ENCODE measurements at regions not wholly inside any gene's neighbourhood (a gene's known extent, or its start where the extent isn't known, plus 50 kb on each side); places are given as distances from the start of the nearest gene placed in this dataset.

DNA sequence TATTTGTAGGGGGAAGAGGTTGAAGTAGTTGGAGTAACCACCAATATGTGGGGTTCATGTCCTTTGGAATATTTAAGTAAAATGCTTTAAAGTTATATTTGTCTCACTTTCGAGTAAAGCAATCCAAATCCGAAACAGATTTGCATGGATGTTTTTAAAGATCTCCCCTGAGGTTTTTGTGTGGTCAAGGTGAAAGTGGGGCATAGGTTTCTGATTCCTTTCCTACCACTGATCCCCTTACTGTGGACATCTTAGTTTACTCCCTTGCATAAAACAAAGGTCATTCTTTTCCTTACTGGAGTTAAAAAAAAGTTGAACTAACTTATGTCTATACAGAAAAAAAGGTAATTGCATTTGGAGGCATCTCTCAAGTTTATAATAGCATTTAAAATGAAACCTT, 71.9 kb upstream of the PHOX2B start:
- TF ChIP-seq, protein P1, sequence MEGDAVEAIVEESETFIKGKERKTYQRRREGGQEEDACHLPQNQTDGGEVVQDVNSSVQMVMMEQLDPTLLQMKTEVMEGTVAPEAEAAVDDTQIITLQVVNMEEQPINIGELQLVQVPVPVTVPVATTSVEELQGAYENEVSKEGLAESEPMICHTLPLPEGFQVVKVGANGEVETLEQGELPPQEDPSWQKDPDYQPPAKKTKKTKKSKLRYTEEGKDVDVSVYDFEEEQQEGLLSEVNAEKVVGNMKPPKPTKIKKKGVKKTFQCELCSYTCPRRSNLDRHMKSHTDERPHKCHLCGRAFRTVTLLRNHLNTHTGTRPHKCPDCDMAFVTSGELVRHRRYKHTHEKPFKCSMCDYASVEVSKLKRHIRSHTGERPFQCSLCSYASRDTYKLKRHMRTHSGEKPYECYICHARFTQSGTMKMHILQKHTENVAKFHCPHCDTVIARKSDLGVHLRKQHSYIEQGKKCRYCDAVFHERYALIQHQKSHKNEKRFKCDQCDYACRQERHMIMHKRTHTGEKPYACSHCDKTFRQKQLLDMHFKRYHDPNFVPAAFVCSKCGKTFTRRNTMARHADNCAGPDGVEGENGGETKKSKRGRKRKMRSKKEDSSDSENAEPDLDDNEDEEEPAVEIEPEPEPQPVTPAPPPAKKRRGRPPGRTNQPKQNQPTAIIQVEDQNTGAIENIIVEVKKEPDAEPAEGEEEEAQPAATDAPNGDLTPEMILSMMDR (IDR thresholded peaks at IDR 0.05): no peak
- no peak for TF ChIP-seq POLR2A (IDR thresholded peaks at IDR 0.05)

Data from gastroesophageal sphincter (tissue), 3 donors.